HL-60 (cell line): ENCODE measurements at regions not wholly inside any gene's neighbourhood (a gene's known extent, or its start where the extent isn't known, plus 50 kb on each side); places are given as distances from the start of the nearest gene placed in this dataset.
"Not testable (repeated sequence)": the region's sequence is repeated elsewhere in the genome, so short reads cannot be mapped to it uniquely, and the experiment has no call there.

Experiments used
- GABPA ChIP-seq: IDR thresholded peaks from 2 replicates; pipeline ENCODE4 v1.6.1; 2012; ENCODE audit warnings: low read depth
- POLR2AphosphoS5 ChIP-seq: IDR thresholded peaks from 2 replicates; pipeline ENCODE4 v1.6.1; 2012; ENCODE audit warnings: low read depth
- TF ChIP-seq, protein P1 (sequence below): IDR thresholded peaks from one replicate; pipeline ENCODE4 v1.5.1; 2011; ENCODE audit warnings: low read length, control low read depth, inconsistent platforms; ENCODE audit not compliant: insufficient read depth
- TF ChIP-seq, protein P2 (sequence below): IDR thresholded peaks from 2 replicates; pipeline ENCODE4 v1.6.1; 2012; ENCODE audit warnings: low read depth; ENCODE audit not compliant: insufficient replicate concordance

DNA sequence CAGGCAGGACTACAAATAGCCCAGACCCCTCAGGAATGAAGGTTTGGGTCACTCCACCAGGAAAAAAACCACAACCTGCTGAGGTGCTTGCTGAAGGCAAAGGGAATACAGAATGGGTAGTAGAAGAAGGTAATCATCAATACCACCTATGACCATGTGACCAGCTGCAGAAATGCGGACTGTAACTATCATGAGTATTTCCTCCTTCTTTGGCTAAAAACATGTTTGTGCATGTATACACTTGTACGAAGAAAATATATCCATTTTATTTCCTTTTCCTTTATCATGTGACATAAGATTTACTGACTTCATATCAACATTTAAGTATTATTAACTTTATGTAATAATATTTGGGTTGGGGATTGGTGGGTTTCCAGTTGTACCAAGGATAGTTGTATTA lies 58.3 kb upstream of the TINAGL1 start:
- TF ChIP-seq, protein P1, sequence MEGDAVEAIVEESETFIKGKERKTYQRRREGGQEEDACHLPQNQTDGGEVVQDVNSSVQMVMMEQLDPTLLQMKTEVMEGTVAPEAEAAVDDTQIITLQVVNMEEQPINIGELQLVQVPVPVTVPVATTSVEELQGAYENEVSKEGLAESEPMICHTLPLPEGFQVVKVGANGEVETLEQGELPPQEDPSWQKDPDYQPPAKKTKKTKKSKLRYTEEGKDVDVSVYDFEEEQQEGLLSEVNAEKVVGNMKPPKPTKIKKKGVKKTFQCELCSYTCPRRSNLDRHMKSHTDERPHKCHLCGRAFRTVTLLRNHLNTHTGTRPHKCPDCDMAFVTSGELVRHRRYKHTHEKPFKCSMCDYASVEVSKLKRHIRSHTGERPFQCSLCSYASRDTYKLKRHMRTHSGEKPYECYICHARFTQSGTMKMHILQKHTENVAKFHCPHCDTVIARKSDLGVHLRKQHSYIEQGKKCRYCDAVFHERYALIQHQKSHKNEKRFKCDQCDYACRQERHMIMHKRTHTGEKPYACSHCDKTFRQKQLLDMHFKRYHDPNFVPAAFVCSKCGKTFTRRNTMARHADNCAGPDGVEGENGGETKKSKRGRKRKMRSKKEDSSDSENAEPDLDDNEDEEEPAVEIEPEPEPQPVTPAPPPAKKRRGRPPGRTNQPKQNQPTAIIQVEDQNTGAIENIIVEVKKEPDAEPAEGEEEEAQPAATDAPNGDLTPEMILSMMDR = not testable (repeated sequence)
- TF ChIP-seq POLR2AphosphoS5, GABPA: not testable (repeated sequence)
- TF ChIP-seq, protein P2, sequence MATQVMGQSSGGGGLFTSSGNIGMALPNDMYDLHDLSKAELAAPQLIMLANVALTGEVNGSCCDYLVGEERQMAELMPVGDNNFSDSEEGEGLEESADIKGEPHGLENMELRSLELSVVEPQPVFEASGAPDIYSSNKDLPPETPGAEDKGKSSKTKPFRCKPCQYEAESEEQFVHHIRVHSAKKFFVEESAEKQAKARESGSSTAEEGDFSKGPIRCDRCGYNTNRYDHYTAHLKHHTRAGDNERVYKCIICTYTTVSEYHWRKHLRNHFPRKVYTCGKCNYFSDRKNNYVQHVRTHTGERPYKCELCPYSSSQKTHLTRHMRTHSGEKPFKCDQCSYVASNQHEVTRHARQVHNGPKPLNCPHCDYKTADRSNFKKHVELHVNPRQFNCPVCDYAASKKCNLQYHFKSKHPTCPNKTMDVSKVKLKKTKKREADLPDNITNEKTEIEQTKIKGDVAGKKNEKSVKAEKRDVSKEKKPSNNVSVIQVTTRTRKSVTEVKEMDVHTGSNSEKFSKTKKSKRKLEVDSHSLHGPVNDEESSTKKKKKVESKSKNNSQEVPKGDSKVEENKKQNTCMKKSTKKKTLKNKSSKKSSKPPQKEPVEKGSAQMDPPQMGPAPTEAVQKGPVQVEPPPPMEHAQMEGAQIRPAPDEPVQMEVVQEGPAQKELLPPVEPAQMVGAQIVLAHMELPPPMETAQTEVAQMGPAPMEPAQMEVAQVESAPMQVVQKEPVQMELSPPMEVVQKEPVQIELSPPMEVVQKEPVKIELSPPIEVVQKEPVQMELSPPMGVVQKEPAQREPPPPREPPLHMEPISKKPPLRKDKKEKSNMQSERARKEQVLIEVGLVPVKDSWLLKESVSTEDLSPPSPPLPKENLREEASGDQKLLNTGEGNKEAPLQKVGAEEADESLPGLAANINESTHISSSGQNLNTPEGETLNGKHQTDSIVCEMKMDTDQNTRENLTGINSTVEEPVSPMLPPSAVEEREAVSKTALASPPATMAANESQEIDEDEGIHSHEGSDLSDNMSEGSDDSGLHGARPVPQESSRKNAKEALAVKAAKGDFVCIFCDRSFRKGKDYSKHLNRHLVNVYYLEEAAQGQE = not testable (repeated sequence)
